ENCODE measurements at regions not wholly inside any gene's neighbourhood (a gene's known extent, or its start where the extent isn't known, plus 50 kb on each side); places are given as distances from the start of the nearest gene placed in this dataset.

DNA sequence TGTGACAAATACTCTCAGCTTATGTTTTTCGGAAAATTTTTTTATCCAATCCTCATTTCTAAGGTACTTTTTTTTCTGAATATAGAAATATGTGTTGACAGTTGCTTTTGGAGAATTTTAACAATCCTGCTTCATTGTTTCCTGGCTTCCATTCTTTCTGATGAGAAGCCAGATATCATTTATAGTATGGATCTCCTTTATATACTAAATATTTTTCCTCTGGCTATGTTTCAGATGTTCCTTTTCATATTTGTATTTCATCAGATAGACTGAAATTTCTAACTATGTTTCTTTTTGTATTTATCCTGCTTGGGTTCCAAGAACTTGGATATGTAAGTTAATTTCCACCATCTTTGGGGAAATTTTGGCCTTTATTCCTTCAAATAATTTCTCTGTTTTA is 138.9 kb upstream of the CDH11 start:
- TF ChIP-seq GATA2 (IDR thresholded peaks at IDR 0.05; ENCODE audit: low read depth, low read length) (no peak), GATA3 (IDR thresholded peaks at IDR 0.05; ENCODE audit: low read depth, low read length) (no peak)
